Endothelial cell of umbilical vein (primary cell): ENCODE measurements at regions not wholly inside any gene's neighbourhood (a gene's known extent, or its start where the extent isn't known, plus 50 kb on each side); places are given as distances from the start of the nearest gene placed in this dataset.

Experiments used
- BruUV-seq: library from RNA; stranded (reverse); fragments of 400-500 nt; replicated peaks from 2 replicates; lab custom pipeline; 2021; lab: Mats Ljungman, UMichigan
- CTCF ChIA-PET: fragments of 300-600, 350-600 bp; sonication (Branson Sonifier 250); formaldehyde crosslinking; loops from one replicate; lab custom pipeline; 2021; ENCODE audit warnings: antibody characterized with exemption, inconsistent platforms; lab: Charles Lee
- POLR2A ChIA-PET: fragments of 300-600, 350-600 bp; sonication (Branson Sonifier 250); formaldehyde crosslinking; loops from one replicate; lab custom pipeline; 2021; ENCODE audit warnings: antibody characterized with exemption, inconsistent platforms; lab: Charles Lee
- DNase-seq: peaks from one replicate; pipeline ENCODE4 v3.0.0-alpha.2; 2011; ENCODE audit warnings: low read depth, low spot score
- FAIRE-seq: peaks from 2 replicates; lab custom pipeline; 2011; peaks lifted over from hg19 to GRCh38; lab: Jason Lieb, UNC
- H2AFZ ChIP-seq: 2 replicates; pipeline ENCODE4 v1.6.0; 2012; ENCODE audit warnings: low read depth, low read length, control low read depth, inconsistent platforms
- H3K27ac ChIP-seq: 2 replicates; pipeline ENCODE4 v1.5.1; 2011; ENCODE audit warnings: low read depth, mild to moderate bottlenecking, control low read depth, low read length, moderate library complexity; ENCODE audit not compliant: insufficient read depth
- H3K27me3 ChIP-seq, 2 experiments: 2 replicates each; pipeline versions ENCODE4 v1.6.0 to v1.6.1; 2011; ENCODE audit warnings: low read length in 2 of 2, mixed read lengths in 1 of 2; ENCODE audit not compliant: control insufficient read depth in 2 of 2, insufficient read depth in 2 of 2
- H3K36me3 ChIP-seq, 2 experiments: 2 replicates in 1 of 2; 3 replicates in 1 of 2; pipeline ENCODE4 v1.5.1; 2011; ENCODE audit warnings: low read length in 2 of 2, mild to moderate bottlenecking in 1 of 2, moderate library complexity in 1 of 2; ENCODE audit not compliant: control insufficient read depth in 2 of 2, insufficient read depth in 2 of 2; ENCODE audit errors: extremely low read depth in 1 of 2
- H3K4me1 ChIP-seq: 3 replicates; pipeline ENCODE4 v1.5.1; 2011; ENCODE audit warnings: mild to moderate bottlenecking, low read length; ENCODE audit not compliant: control insufficient read depth, insufficient read depth; ENCODE audit errors: extremely low read depth
- H3K4me2 ChIP-seq: 2 replicates; pipeline ENCODE4 v1.6.1; 2011; ENCODE audit warnings: low read length, control low read depth, mixed read lengths; ENCODE audit not compliant: insufficient read depth
- H3K4me3 ChIP-seq, 3 experiments: fragments of 200-600 bp in 1 of 3; sonication (generic), shearing (Covaris generic) in 1 of 3; replicated peaks in 1 of 3; 2 replicates each; pipeline ENCODE4 v1.5.1; 2011 to 2016; ENCODE audit warnings: control low read depth in 3 of 3, low read length in 3 of 3, mild to moderate bottlenecking in 2 of 3, inconsistent platforms in 1 of 3, low read depth in 1 of 3, moderate library complexity in 1 of 3; ENCODE audit not compliant: insufficient read depth in 1 of 3
- H3K79me2 ChIP-seq: 2 replicates; pipeline ENCODE4 v1.6.0; 2012; ENCODE audit warnings: low read length, inconsistent platforms; ENCODE audit not compliant: control insufficient read depth, insufficient read depth
- H3K9ac ChIP-seq: replicated peaks from 2 replicates; pipeline ENCODE3; 2011; ENCODE audit warnings: low read length, control low read depth; ENCODE audit not compliant: insufficient read depth; ENCODE audit errors: extremely low read depth
- H3K9me1 ChIP-seq: replicated peaks from 3 replicates; pipeline ENCODE4 v1.6.0; 2011; ENCODE audit warnings: mild to moderate bottlenecking, low read length; ENCODE audit not compliant: control insufficient read depth, insufficient read depth; ENCODE audit errors: extremely low read depth
- H3K9me3 ChIP-seq: replicated peaks from 2 replicates; pipeline ENCODE4 v1.5.1; 2012; ENCODE audit warnings: low read length, inconsistent platforms; ENCODE audit not compliant: control insufficient read depth, insufficient read depth
- H4K20me1 ChIP-seq: replicated peaks from 2 replicates; pipeline ENCODE3; 2011; ENCODE audit warnings: mild to moderate bottlenecking, low read length; ENCODE audit not compliant: control insufficient read depth, insufficient read depth; ENCODE audit errors: extremely low read depth
- CTCF ChIP-seq, 2 donors: IDR thresholded peaks; 1 replicate in 1 of 2; 2 replicates in 1 of 2; pipeline ENCODE4 v1.5.1; 2011; ENCODE audit warnings: low read length in 2 of 2, mild to moderate bottlenecking in 2 of 2, moderate library complexity in 2 of 2, control low read depth in 1 of 2, inconsistent platforms in 1 of 2, low read depth in 1 of 2; ENCODE audit not compliant: insufficient read depth in 1 of 2; ENCODE audit errors: extremely low read depth in 1 of 2
- EZH2 ChIP-seq: IDR thresholded peaks from 2 replicates; pipeline ENCODE4 v1.6.1; 2012; ENCODE audit warnings: borderline replicate concordance, low read depth, mild to moderate bottlenecking, moderate library complexity, low read length, inconsistent platforms; ENCODE audit not compliant: severe bottlenecking
- FOS ChIP-seq: IDR thresholded peaks from 2 replicates; pipeline ENCODE4 v1.6.1; 2011; ENCODE audit warnings: mild to moderate bottlenecking, low read length, moderate library complexity, borderline replicate concordance; ENCODE audit not compliant: insufficient read depth
- GATA2 ChIP-seq: IDR thresholded peaks from 2 replicates; pipeline ENCODE4 v1.7.0; 2011; ENCODE audit warnings: low read depth, mild to moderate bottlenecking, moderate library complexity, mixed read lengths, low read length; ENCODE audit not compliant: insufficient read length, insufficient read depth
- JUN ChIP-seq: IDR thresholded peaks from 2 replicates; pipeline ENCODE4 v1.6.1; 2011; ENCODE audit warnings: borderline replicate concordance, low read depth; ENCODE audit not compliant: insufficient read length, insufficient read depth
- MAX ChIP-seq: IDR thresholded peaks from 2 replicates; pipeline ENCODE4 v1.6.1; 2011; ENCODE audit not compliant: insufficient read depth, insufficient read length
- MYC ChIP-seq: IDR thresholded peaks from one replicate; pipeline ENCODE4 v1.6.1; 2011; ENCODE audit warnings: mild to moderate bottlenecking, low read depth, low read length
- POLR2A ChIP-seq: IDR thresholded peaks from 2 replicates; pipeline ENCODE4 v1.6.1; 2012; ENCODE audit warnings: low read depth, mild to moderate bottlenecking, control low read depth, low read length
- POLR2AphosphoS5 ChIP-seq: IDR thresholded peaks from 2 replicates; pipeline ENCODE4 v1.6.1; 2012; ENCODE audit warnings: low read depth, mild to moderate bottlenecking, control low read depth, low read length, moderate library complexity; ENCODE audit not compliant: insufficient read depth
- dilution Hi-C: fragments of 300-500 bp; cut with MboI; formaldehyde crosslinking; loops from one replicate; pipeline ENCODE4 v1.15.0; 2019; ENCODE audit warnings: low sequenced_read_pairs; ENCODE audit not compliant: extremely low pct_ligation_motif_present
- intact Hi-C: fragments of 100-400 bp; cut with micrococcal nuclease; formaldehyde crosslinking; loops from one replicate; pipeline ENCODE4 v1.10.0; 2022

GRCh38 chr16:35198223-35199199, 1739.1 kb downstream of the TP53TG3F start:
- CTCF ChIA-PET: no interaction called here
- Histone ChIP-seq H3K9ac (no peak overlapping the region), H4K20me1 (no peaks in the 10 kb centered on the region), H2AFZ (no peak overlapping the region), H3K9me1 (no peaks in the 10 kb centered on the region), H3K27ac (no peak overlapping the region), H3K4me3 (no peak overlapping the region), H3K27me3 (no peaks in the 10 kb centered on the region), H3K36me3 (no peaks in the 10 kb centered on the region), H3K9me3 (peaks cover 7% of the 10 kb centered on the region), H3K79me2 (no peaks in the 10 kb centered on the region), H3K4me2 (no peak overlapping the region), H3K4me1 (no peaks in the 10 kb centered on the region)
- no peak for TF ChIP-seq GATA2
- TF ChIP-seq POLR2AphosphoS5: no peak
- TF ChIP-seq CTCF (IDR thresholded peaks at IDR 0.05; ENCODE audit: extremely low read depth in 1 of 2, insufficient read depth in 1 of 2, low read depth in 1 of 2, low read length in 2 of 2): no peak
- no peak for TF ChIP-seq EZH2
- TF ChIP-seq MYC: no peak
- no peak for TF ChIP-seq POLR2A
- TF ChIP-seq MAX: no peak
- TF ChIP-seq FOS: no peak
- no peak for TF ChIP-seq JUN
- FAIRE-seq (no peak), DNase-seq (no peak)
- intact Hi-C loops: no loop called here
- no TSS peak for BruUV-seq
- dilution Hi-C loops: no loop called here
- POLR2A ChIA-PET: no interaction called here
